ENCODE measurements at regions not wholly inside any gene's neighbourhood (a gene's known extent, or its start where the extent isn't known, plus 50 kb on each side); places are given as distances from the start of the nearest gene placed in this dataset.

DNA sequence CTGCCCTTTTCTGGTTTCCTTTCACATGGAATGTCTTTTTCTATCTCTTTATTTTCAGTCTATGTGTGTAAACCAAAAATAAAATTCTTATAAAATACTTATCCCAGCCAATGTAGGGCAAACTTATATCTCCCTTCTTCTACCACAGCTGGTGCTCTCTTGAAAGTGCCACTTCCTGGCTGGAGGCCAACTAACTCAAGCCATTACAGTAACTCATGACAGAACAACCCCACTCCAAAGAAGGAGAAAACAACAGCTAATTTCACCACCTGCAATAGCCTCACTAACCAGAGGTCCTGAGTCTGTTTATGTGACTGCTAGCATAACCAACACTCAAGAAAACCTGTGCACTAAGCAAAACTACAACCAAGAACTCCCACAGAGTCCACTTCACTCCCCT lies 74.9 kb upstream of the DBX1 start:
- TF ChIP-seq POLR2A (IDR thresholded peaks at IDR 0.05) (no peak), POLR2AphosphoS5 (IDR thresholded peaks at IDR 0.05) (no peak), EP300 (IDR thresholded peaks at IDR 0.05) (no peak)
- TF ChIP-seq, protein P1, sequence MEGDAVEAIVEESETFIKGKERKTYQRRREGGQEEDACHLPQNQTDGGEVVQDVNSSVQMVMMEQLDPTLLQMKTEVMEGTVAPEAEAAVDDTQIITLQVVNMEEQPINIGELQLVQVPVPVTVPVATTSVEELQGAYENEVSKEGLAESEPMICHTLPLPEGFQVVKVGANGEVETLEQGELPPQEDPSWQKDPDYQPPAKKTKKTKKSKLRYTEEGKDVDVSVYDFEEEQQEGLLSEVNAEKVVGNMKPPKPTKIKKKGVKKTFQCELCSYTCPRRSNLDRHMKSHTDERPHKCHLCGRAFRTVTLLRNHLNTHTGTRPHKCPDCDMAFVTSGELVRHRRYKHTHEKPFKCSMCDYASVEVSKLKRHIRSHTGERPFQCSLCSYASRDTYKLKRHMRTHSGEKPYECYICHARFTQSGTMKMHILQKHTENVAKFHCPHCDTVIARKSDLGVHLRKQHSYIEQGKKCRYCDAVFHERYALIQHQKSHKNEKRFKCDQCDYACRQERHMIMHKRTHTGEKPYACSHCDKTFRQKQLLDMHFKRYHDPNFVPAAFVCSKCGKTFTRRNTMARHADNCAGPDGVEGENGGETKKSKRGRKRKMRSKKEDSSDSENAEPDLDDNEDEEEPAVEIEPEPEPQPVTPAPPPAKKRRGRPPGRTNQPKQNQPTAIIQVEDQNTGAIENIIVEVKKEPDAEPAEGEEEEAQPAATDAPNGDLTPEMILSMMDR (IDR thresholded peaks at IDR 0.05) = no peak
- DNase-seq (no peak), ATAC-seq (ENCODE audit: low FRiP score in 2 of 2) (no peak)
- Histone ChIP-seq H3K27me3 (no peaks in the 10 kb centered on the region), H3K4me1 (no peaks in the 10 kb centered on the region), H3K4me3 (no peak overlapping the region), H3K27ac (no peak overlapping the region), H3K36me3 (no peaks in the 10 kb centered on the region), H3K9me3 (peaks cover 0 to 5% (median 0%) of the 10 kb centered on the region in 4 donors)

DNA sequence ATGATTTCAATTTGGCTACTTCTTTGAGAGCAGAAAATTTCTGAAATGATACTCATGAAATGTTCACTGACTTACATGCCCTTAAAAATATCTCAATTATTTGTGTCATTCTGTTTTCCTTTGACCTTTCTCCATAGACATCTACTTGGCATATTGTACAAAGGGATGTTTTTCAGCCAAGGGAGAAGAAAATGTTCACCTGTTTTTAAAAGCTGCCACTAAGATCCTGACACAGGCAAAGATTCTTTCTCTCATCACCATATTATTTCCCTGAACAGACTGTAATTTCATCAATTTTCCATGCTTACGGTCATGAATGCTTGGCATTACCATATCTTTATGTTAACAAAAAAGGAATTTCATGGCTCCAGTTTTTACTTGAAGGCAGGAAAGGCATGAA lies 67.4 kb upstream of the DBX1 start:
- DNase-seq = no peak
- TF ChIP-seq EP300 (IDR thresholded peaks at IDR 0.05) = no peak
- WGBS, 2 donors = 83 to 97% methylated on average over 1 of the region's 1 CpG

GRCh38 chr11:20226933-20227332 lies 66.7 kb upstream of the DBX1 start:
- Histone ChIP-seq H3K36me3 (no peaks in the 10 kb centered on the region), H3K4me1 (no peaks in the 10 kb centered on the region)
- no peak for TF ChIP-seq POLR2A (IDR thresholded peaks at IDR 0.05)
- TF ChIP-seq, protein P1 (IDR thresholded peaks at IDR 0.05) = no peak
- no peak for TF ChIP-seq EP300 (IDR thresholded peaks at IDR 0.05)
- TF ChIP-seq POLR2AphosphoS5 (IDR thresholded peaks at IDR 0.05) = no peak

More for the DNA sequence above, 67.4 kb upstream of the DBX1 start:
- Histone ChIP-seq H3K4me3 (no peak overlapping the region), H3K9me3 (peaks cover 0 to 5% (median 0%) of the 10 kb centered on the region in 4 donors), H3K36me3 (no peaks in the 10 kb centered on the region), H3K27ac (no peak overlapping the region), H3K27me3 (no peaks in the 10 kb centered on the region), H3K4me1 (no peaks in the 10 kb centered on the region)
- ATAC-seq (ENCODE audit: low FRiP score in 2 of 2) = no peak

DNA sequence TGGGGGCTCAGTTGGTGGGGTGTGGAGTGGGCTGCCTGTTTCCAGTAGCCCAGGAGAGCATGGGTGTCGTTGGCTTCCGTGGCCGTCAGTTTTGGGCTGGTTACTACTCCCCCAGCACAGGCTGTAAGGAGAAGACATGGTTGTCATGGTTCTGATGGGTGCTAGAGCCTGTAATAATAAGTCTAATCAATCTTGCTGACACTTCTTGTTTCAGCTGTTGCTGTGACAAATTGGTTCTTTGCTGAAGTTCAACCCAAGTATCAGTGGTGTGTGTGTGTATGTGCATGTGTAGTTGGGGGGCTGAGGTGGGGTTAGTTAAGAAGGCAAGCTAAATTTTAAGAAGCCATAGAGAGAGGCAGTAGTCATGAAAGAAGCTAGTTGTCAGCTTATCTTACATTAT lies 61.3 kb upstream of the DBX1 start:
- Histone ChIP-seq H3K27ac (no peak overlapping the region), H3K36me3 (no peaks in the 10 kb centered on the region), H3K27me3 (no peaks in the 10 kb centered on the region), H3K4me1 (no peaks in the 10 kb centered on the region), H3K4me3 (no peak overlapping the region), H3K9me3 (no peaks in the 10 kb centered on the region)
- 78 to 100% methylated on average over 1 to 3 of the region's 3 CpGs for WGBS, 2 donors
- TF ChIP-seq POLR2A (IDR thresholded peaks at IDR 0.05) (no peak), EP300 (IDR thresholded peaks at IDR 0.05) (no peak), POLR2AphosphoS5 (IDR thresholded peaks at IDR 0.05) (no peak)
- TF ChIP-seq, protein P1 (IDR thresholded peaks at IDR 0.05) = no peak
- DNase-seq (no peak), ATAC-seq (ENCODE audit: low FRiP score in 2 of 2) (no peak)

More at GRCh38 chr11:20226933-20227332, 66.7 kb upstream of the DBX1 start:
- Histone ChIP-seq H3K27me3 (no peaks in the 10 kb centered on the region), H3K27ac (no peak overlapping the region), H3K9me3 (peaks cover 0 to 5% (median 0%) of the 10 kb centered on the region in 4 donors), H3K4me3 (no peak overlapping the region)
- no peak for DNase-seq
- ATAC-seq (ENCODE audit: low FRiP score in 2 of 2) = no peak

DNA sequence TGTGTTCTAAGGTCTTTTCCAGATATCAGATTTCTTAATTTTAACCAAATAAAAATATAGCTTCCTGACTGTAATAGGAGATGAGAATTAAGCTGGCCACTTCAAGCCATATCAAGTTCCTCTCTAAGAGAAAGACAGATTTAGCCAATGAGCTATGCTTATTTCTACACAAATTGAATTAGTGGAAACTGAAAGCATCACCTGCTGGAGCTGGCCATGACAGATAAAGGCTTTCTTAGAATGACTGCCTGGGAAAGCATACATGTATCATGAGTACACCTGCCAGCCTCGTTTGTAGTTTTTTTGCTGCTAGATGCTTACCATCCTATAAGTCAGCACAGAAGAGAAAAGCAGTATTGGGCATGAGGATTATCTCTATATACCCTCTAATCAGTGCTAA lies 53.5 kb upstream of the DBX1 start:
- no peak for DNase-seq
- no peaks in the 10 kb centered on the region for H3K4me1 ChIP-seq
- WGBS, 2 donors = 53 to 56% methylated on average over 1 of the region's 1 CpG
- no peak for ATAC-seq (ENCODE audit: low FRiP score in 2 of 2)
- H3K27me3 ChIP-seq = no peaks in the 10 kb centered on the region
- H3K9me3 ChIP-seq = no peaks in the 10 kb centered on the region
- H3K27ac ChIP-seq = no peak overlapping the region
- H3K36me3 ChIP-seq = no peaks in the 10 kb centered on the region
- TF ChIP-seq POLR2A (IDR thresholded peaks at IDR 0.05) (no peak), POLR2AphosphoS5 (IDR thresholded peaks at IDR 0.05) (no peak), EP300 (IDR thresholded peaks at IDR 0.05) (no peak)
- TF ChIP-seq, protein P1 (IDR thresholded peaks at IDR 0.05) = no peak
- no peak overlapping the region for H3K4me3 ChIP-seq
